Progenitor cell of endocrine pancreas (in vitro differentiated cells): ENCODE measurements at regions not wholly inside any gene's neighbourhood (a gene's known extent, or its start where the extent isn't known, plus 50 kb on each side); places are given as distances from the start of the nearest gene placed in this dataset.

Experiments
- DNase-seq: peaks from one replicate; pipeline ENCODE4 v3.0.0; 2021; ENCODE audit warnings: low spot score; ENCODE audit not compliant: unreplicated experiment
- H3K27ac Mint-ChIP-seq: 2 replicates; pipeline ENCODE4 v1.8.0; 2021; ENCODE audit warnings: mild to moderate bottlenecking, moderate library complexity, mixed read lengths
- H3K27me3 Mint-ChIP-seq: 2 replicates; pipeline ENCODE4 v1.8.0; 2021; ENCODE audit warnings: mixed read lengths
- H3K36me3 Mint-ChIP-seq: 2 replicates; pipeline ENCODE4 v1.8.0; 2022; ENCODE audit warnings: mixed read lengths; ENCODE audit not compliant: insufficient read depth
- H3K4me1 Mint-ChIP-seq: 2 replicates; pipeline ENCODE4 v1.8.0; 2021; ENCODE audit warnings: low read depth, mixed read lengths
- H3K4me3 Mint-ChIP-seq: 2 replicates; pipeline ENCODE4 v1.8.0; 2021; ENCODE audit warnings: low read depth, mild to moderate bottlenecking, moderate library complexity, mixed read lengths
- H3K9me3 Mint-ChIP-seq: 2 replicates; pipeline ENCODE4 v1.8.0; 2021; ENCODE audit warnings: low read depth, mixed read lengths
- TF ChIP-seq, protein P1 (sequence below): fragments of 200-600 bp; sonication (generic); IDR thresholded peaks from one replicate; pipeline ENCODE4 v1.5.0; 2021; ENCODE audit warnings: antibody characterized with exemption, mild to moderate bottlenecking; ENCODE audit not compliant: unreplicated experiment

DNA sequence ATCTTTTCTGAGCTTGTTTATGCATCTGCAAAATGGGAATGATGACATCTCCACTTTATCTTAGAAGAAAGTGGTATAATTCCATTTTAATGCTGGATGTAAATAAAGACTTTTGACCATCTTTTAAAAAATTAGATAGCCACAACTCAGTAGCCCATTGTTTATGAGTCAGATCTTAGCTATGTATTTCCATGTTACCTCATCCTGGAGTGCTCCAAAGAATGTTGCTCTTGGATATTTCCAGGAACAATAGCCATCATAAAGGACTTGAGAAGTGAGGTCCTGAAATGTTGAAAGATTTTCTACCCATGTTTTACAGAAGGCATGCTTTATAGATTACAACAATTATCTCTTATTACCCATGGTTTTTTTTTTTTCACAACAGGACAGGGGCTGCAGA, 229.3 kb upstream of the EDNRB start:
- H3K36me3 Mint-ChIP-seq: no peaks in the 10 kb centered on the region
- DNase-seq: no peak
- H3K4me1 Mint-ChIP-seq: no peaks in the 10 kb centered on the region
- TF ChIP-seq, protein P1, sequence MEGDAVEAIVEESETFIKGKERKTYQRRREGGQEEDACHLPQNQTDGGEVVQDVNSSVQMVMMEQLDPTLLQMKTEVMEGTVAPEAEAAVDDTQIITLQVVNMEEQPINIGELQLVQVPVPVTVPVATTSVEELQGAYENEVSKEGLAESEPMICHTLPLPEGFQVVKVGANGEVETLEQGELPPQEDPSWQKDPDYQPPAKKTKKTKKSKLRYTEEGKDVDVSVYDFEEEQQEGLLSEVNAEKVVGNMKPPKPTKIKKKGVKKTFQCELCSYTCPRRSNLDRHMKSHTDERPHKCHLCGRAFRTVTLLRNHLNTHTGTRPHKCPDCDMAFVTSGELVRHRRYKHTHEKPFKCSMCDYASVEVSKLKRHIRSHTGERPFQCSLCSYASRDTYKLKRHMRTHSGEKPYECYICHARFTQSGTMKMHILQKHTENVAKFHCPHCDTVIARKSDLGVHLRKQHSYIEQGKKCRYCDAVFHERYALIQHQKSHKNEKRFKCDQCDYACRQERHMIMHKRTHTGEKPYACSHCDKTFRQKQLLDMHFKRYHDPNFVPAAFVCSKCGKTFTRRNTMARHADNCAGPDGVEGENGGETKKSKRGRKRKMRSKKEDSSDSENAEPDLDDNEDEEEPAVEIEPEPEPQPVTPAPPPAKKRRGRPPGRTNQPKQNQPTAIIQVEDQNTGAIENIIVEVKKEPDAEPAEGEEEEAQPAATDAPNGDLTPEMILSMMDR: no peak
- H3K27me3 Mint-ChIP-seq: peaks cover 9% of the 10 kb centered on the region
- no peak overlapping the region for H3K4me3 Mint-ChIP-seq
- no peak overlapping the region for H3K27ac Mint-ChIP-seq
- H3K9me3 Mint-ChIP-seq: no peaks in the 10 kb centered on the region

DNA sequence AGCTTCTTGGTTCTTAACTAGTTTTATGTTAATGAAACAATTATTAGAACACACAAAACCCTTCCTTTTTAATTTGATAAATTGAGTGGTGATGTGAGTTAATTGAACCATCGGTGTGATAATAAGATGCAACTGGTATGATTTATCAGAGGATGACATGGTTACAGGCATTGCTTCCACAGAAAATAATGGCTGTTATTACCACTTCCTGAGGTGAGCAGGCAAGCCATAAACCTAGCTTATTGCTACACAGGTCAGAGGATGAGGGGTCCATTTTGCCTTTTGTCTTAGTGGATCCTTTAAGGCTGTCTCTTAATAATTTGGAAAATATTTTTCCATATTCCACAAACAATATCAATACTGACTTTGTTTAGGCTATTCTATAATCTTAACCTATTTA, 226.6 kb upstream of the EDNRB start:
- no peak for DNase-seq
- no peak overlapping the region for H3K4me3 Mint-ChIP-seq
- H3K4me1 Mint-ChIP-seq: no peaks in the 10 kb centered on the region
- TF ChIP-seq, protein P1: no peak
- no peak overlapping the region for H3K27ac Mint-ChIP-seq
- H3K27me3 Mint-ChIP-seq: peaks cover 11% of the 10 kb centered on the region
- no peaks in the 10 kb centered on the region for H3K9me3 Mint-ChIP-seq
- no peaks in the 10 kb centered on the region for H3K36me3 Mint-ChIP-seq

DNA sequence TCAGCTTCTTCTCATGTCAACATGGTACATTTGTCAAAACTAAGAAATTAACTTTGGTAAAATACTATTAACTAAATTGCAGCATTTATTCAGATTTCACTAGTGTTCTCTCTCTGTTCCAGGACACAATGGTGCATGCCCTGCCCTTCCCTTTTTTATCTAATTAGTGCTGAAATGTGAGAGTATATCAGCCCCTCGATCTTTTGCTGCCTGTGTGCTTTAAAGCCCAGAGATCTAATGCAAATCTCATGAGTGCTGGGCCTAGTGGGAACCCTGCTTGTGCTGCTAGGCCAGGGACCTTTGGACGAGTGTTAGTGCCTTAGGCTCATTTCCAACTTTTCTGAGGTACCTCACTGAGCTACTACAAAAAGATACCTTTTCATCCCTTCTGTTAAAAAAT, 221.1 kb upstream of the EDNRB start:
- H3K4me3 Mint-ChIP-seq: no peak overlapping the region
- peaks cover 11% of the 10 kb centered on the region for H3K4me1 Mint-ChIP-seq
- H3K36me3 Mint-ChIP-seq: no peaks in the 10 kb centered on the region
- TF ChIP-seq, protein P1: no peak
- H3K27ac Mint-ChIP-seq: no peak overlapping the region
- peaks cover 11% of the 10 kb centered on the region for H3K27me3 Mint-ChIP-seq
- H3K9me3 Mint-ChIP-seq: no peaks in the 10 kb centered on the region
- DNase-seq: no peak

DNA sequence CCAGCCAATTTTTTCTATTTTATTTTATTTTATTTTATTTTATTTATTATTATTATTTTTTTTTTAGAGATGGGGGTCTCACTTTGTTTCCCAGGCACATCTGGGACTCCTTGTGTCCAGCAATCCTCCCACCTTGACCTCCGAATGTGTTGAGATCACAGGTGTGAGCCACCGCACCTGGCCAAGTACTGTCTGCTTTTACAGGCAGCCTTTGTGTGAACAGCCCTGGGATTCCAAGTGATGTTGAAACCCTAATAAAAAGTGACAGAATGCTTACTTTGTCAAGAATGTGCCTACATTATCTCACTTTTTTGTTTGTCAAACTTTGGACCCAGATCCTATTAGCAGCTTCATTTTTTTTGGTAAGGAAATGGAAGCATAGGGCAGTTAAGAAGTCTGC, 220.1 kb upstream of the EDNRB start:
- DNase-seq: no peak
- Mint-ChIP-seq H3K9me3 (no peaks in the 10 kb centered on the region), H3K4me3 (no peak overlapping the region), H3K27me3 (peaks cover 11% of the 10 kb centered on the region), H3K27ac (no peak overlapping the region), H3K36me3 (no peaks in the 10 kb centered on the region), H3K4me1 (peaks cover 11% of the 10 kb centered on the region)
- TF ChIP-seq, protein P1: no peak

DNA sequence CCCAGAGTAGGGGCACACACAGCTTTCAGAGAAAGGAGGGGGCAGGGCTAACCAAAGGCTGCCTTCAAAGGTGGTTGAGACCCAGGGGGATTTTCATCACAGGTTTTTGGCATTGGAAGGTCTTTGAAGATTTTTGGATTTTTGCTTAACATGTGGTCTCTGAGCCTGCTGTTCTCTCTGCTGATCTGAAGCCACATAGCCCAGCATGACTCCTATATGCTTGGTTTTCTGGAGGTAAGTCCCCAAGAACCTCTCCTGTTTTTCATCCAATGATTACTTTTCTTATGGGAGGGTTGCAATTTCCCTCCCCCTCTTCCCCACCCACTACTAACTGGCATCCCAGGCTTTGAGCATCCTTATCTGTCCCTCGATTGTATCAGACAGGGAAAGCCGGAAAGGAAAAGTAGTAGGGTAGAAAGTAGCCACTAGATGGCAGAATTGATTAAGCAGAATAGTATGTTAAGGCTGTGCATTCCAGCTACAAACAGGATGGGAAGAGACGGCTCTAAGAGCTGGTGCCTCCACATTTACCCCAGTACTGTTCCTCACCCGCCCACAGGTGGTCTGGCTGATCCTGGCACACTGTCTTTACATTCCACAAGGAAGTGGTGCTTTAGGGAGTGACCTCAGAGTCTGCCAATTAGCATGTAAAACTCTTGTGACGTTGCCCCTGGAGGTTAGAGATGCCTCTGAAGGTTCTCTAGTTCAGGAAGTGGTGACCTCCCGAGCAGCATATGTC, 218.9 kb upstream of the EDNRB start:
- no peak for DNase-seq
- peaks cover 3% of the 10 kb centered on the region for H3K27me3 Mint-ChIP-seq
- peaks cover 11% of the 10 kb centered on the region for H3K4me1 Mint-ChIP-seq
- H3K9me3 Mint-ChIP-seq: no peaks in the 10 kb centered on the region
- TF ChIP-seq, protein P1: peak; percentile 80
- H3K27ac Mint-ChIP-seq: no peak overlapping the region
- H3K36me3 Mint-ChIP-seq: no peaks in the 10 kb centered on the region
- H3K4me3 Mint-ChIP-seq: no peak overlapping the region
